Activated T-cell treated with anti-CD3 and anti-CD28 coated beads, Interleukin-2, amount 50 U/mL, for 4 hours (primary cell): ENCODE measurements at regions not wholly inside any gene's neighbourhood (a gene's known extent, or its start where the extent isn't known, plus 50 kb on each side); places are given as distances from the start of the nearest gene placed in this dataset.

Experiments
- ATAC-seq, 2 donors: fragments of 200-7000 bp; cut with Tn5 transposase; one replicate each; pipeline ENCODE4 v1.10.0; 2021
- DNase-seq: peaks from one replicate; pipeline ENCODE4 v3.0.0-alpha.2; 2020
- H3K27me3 Mint-ChIP-seq: one replicate; pipeline ENCODE4 v1.8.0; 2021; ENCODE audit warnings: low read depth, mixed read lengths
- H3K36me3 Mint-ChIP-seq: one replicate; pipeline ENCODE4 v1.8.0; 2022; ENCODE audit warnings: mixed read lengths; ENCODE audit not compliant: insufficient read depth
- H3K4me1 Mint-ChIP-seq: one replicate; pipeline ENCODE4 v1.8.0; 2021; ENCODE audit warnings: low read depth, mixed read lengths
- H3K4me3 Mint-ChIP-seq: one replicate; pipeline ENCODE4 v1.8.0; 2021; ENCODE audit warnings: mild to moderate bottlenecking, moderate library complexity, mixed read lengths
- H3K9me3 Mint-ChIP-seq: one replicate; pipeline ENCODE4 v1.8.0; 2021; ENCODE audit warnings: mixed read lengths

DNA sequence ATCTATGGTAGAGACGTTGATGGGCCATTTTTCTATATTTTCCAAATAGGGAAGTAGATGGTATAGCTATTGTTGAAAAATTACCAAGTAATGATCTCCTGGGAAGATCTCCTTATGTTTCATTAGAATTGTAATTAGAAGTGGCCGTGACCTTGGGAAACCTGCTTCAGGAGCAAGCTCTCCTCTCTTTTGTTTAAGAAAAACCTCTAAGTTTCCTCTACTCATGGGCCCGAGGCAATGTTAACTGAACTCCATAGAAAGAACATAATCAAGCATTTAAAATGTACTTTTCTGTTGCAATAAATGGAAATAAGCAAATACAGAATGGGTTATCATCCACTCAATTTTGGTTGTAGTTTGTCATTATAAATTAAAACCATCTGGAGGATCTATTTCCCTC lies 511.2 kb upstream of the MDFIC2 start:
- H3K4me3 Mint-ChIP-seq: no peak overlapping the region
- H3K9me3 Mint-ChIP-seq: no peaks in the 10 kb centered on the region
- H3K4me1 Mint-ChIP-seq: no peaks in the 10 kb centered on the region
- H3K36me3 Mint-ChIP-seq: no peaks in the 10 kb centered on the region
- H3K27me3 Mint-ChIP-seq: peaks cover 3% of the 10 kb centered on the region
- DNase-seq (no peak), ATAC-seq (no peak)

DNA sequence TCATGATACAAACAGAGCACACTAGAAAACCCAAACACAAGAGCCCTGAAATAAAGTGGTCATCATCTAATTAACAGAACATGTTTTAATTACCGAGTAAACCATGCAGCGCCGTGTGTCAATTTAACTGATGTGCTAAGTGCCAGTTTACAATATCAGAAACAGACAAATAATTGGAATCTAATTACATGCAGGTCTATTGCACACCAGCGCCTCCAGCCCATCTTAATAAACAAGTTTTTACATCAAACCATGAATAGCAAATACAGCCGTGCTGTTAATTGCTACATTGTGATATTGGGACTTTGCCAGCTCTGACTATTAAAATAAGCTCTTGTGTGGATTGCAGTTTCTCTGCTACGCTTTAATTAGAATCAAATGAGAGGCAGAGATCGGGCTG lies 510.2 kb upstream of the MDFIC2 start:
- no peak for DNase-seq
- no peak overlapping the region for H3K4me3 Mint-ChIP-seq
- ATAC-seq: no peak
- no peaks in the 10 kb centered on the region for H3K9me3 Mint-ChIP-seq
- H3K27me3 Mint-ChIP-seq: peaks cover 3% of the 10 kb centered on the region
- no peaks in the 10 kb centered on the region for H3K36me3 Mint-ChIP-seq
- H3K4me1 Mint-ChIP-seq: no peaks in the 10 kb centered on the region

DNA sequence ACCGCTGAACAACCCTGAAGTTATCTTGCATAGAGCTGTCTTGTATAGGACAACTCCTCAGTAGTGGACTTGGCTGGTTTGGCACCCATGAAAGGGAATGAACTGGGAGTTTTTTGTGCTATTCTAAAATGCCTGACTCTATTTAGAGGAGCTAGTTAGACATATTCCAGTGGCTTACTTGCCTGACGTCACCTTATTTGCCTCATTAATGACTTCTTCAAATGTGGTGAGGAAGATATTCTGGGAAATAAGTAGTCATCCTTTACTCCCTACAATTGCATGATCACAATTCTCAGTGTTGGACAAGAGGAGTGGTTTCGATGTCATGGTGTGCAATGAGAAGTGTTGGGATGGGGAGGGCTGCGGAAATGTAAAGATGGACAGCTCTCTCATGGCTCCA lies 509.2 kb upstream of the MDFIC2 start:
- Mint-ChIP-seq H3K9me3 (peaks cover 8% of the 10 kb centered on the region), H3K4me3 (no peak overlapping the region), H3K36me3 (no peaks in the 10 kb centered on the region), H3K27me3 (peaks cover 4% of the 10 kb centered on the region), H3K4me1 (no peaks in the 10 kb centered on the region)
- DNase-seq (no peak), ATAC-seq (no peak)

DNA sequence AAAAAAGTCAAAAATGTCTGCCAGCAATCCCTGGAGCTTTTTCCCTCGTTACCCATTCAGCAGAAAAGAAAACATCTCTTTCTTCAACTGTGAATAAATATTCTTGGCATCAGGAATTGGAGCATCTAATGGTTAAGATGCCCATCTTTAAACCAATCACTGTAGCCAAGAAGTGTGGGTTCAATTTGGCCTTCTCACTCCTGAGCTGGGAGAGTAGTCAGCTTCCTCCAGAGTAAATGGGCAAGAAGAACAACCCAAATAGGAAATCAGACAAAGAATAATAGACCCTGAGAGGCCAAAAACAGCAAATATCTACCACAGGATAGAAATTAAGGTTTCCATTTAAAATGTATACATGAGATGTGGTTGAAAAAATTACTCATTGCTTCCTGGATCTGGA lies 508.0 kb upstream of the MDFIC2 start:
- H3K4me3 Mint-ChIP-seq: no peak overlapping the region
- DNase-seq (no peak), ATAC-seq (no peak)
- peaks cover 3% of the 10 kb centered on the region for H3K27me3 Mint-ChIP-seq
- no peaks in the 10 kb centered on the region for H3K4me1 Mint-ChIP-seq
- H3K36me3 Mint-ChIP-seq: no peaks in the 10 kb centered on the region
- H3K9me3 Mint-ChIP-seq: peaks cover 11% of the 10 kb centered on the region

- Mint-ChIP-seq H3K27me3 (peaks cover 4% of the 10 kb centered on the region), H3K4me1 (no peaks in the 10 kb centered on the region), H3K9me3 (peaks cover 11% of the 10 kb centered on the region), H3K4me3 (no peak overlapping the region), H3K36me3 (no peaks in the 10 kb centered on the region)
- DNase-seq: no peak
- ATAC-seq: no peak
These were observed 505.7 kb upstream of the MDFIC2 start for GRCh38 chr3:70818145-70818544.

GRCh38 chr3:70816346-70816745 lies 503.9 kb upstream of the MDFIC2 start:
- DNase-seq (no peak), ATAC-seq (no peak)
- Mint-ChIP-seq H3K27me3 (peaks cover 6% of the 10 kb centered on the region), H3K36me3 (no peaks in the 10 kb centered on the region), H3K4me3 (no peak overlapping the region), H3K9me3 (peaks cover 11% of the 10 kb centered on the region), H3K4me1 (no peaks in the 10 kb centered on the region)

GRCh38 chr3:70815817-70816216 lies 503.4 kb upstream of the MDFIC2 start:
- H3K9me3 Mint-ChIP-seq: peaks cover 11% of the 10 kb centered on the region
- H3K4me3 Mint-ChIP-seq: no peak overlapping the region
- peaks cover 6% of the 10 kb centered on the region for H3K27me3 Mint-ChIP-seq
- ATAC-seq (no peak), DNase-seq (no peak)
- H3K36me3 Mint-ChIP-seq: no peaks in the 10 kb centered on the region
- no peaks in the 10 kb centered on the region for H3K4me1 Mint-ChIP-seq

- peaks cover 6% of the 10 kb centered on the region for H3K27me3 Mint-ChIP-seq
- no peak overlapping the region for H3K4me3 Mint-ChIP-seq
- DNase-seq: no peak
- H3K36me3 Mint-ChIP-seq: no peaks in the 10 kb centered on the region
- peaks cover 11% of the 10 kb centered on the region for H3K9me3 Mint-ChIP-seq
- H3K4me1 Mint-ChIP-seq: no peaks in the 10 kb centered on the region
- no peak for ATAC-seq
These were observed 500.9 kb upstream of the MDFIC2 start for GRCh38 chr3:70813311-70813710.

DNA sequence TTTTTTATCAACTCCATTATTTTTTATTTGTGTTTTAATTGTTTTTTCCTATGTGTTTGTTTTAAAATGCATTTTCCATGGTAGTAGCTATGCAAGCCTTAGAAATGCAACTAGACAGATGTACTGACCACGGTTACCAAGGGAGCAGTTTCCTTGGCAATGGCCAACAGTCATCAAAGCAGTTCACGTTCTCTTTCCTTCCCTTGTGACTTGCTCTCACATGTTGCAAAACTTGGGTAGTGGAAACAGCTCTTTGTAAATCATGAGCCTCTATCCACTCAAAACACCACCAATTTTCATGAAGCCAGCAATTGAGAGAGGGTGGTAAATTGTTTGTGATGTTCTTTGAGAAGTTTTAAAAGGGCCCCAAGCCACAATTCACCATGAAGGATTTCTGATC lies 499.4 kb upstream of the MDFIC2 start:
- H3K27me3 Mint-ChIP-seq: peaks cover 10% of the 10 kb centered on the region
- H3K4me1 Mint-ChIP-seq: no peaks in the 10 kb centered on the region
- H3K9me3 Mint-ChIP-seq: peaks cover 6% of the 10 kb centered on the region
- ATAC-seq (no peak), DNase-seq (no peak)
- H3K4me3 Mint-ChIP-seq: no peak overlapping the region
- no peaks in the 10 kb centered on the region for H3K36me3 Mint-ChIP-seq

- no peaks in the 10 kb centered on the region for H3K4me1 Mint-ChIP-seq
- no peak for DNase-seq
- H3K9me3 Mint-ChIP-seq: no peaks in the 10 kb centered on the region
- H3K36me3 Mint-ChIP-seq: no peaks in the 10 kb centered on the region
- no peak overlapping the region for H3K4me3 Mint-ChIP-seq
- H3K27me3 Mint-ChIP-seq: peaks cover 8% of the 10 kb centered on the region
- ATAC-seq: no peak
These were observed 496.4 kb upstream of the MDFIC2 start for GRCh38 chr3:70808881-70809280.

DNA sequence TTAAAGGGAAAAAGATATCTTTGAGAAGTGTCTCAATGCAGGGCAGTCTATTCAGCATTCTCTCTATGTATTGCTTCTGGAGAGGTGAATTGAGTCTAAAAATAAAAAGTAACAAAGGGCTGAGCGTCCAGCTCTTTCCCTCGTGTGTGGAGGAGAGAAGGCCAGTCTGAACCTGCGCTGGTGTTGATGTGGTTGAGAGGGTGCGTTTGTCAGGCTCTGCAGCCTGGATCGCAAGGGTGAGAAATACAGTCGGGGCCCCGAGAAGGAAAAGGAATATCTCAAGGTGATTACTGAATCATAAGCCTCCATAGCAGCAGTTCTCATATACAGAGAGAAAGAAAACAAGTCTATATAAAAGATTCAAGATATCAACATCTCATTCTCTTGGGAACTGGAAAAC lies 494.1 kb upstream of the MDFIC2 start:
- Mint-ChIP-seq H3K27me3 (peaks cover 10% of the 10 kb centered on the region), H3K9me3 (no peaks in the 10 kb centered on the region), H3K4me1 (no peaks in the 10 kb centered on the region), H3K4me3 (no peak overlapping the region), H3K36me3 (no peaks in the 10 kb centered on the region)
- DNase-seq (no peak), ATAC-seq (no peak)

DNA sequence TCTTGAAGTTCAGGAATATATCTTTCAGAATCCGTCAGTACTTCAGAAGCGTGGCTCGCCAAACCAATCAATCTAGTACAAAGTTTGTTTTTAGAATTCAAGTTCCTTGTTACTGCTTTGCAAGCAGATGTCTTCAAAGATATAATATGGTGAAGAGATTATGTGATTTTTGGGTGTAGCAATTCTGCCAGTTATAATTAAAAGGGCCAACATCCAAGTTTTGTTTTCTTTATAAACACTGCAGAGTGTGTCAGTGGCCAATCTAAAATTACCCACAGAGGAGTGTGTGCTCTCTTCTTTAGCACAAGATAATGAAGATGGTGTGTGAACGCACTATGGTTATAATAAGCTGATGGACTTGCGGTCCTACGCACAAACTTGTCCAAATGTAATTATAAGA lies 493.6 kb upstream of the MDFIC2 start:
- no peak for ATAC-seq

GRCh38 chr3:70805061-70805889 lies 492.8 kb upstream of the MDFIC2 start:
- no peaks in the 10 kb centered on the region for H3K9me3 Mint-ChIP-seq
- no peaks in the 10 kb centered on the region for H3K4me1 Mint-ChIP-seq
- DNase-seq (no peak), ATAC-seq (no peak)
- no peaks in the 10 kb centered on the region for H3K36me3 Mint-ChIP-seq
- H3K4me3 Mint-ChIP-seq: no peak overlapping the region
- peaks cover 10% of the 10 kb centered on the region for H3K27me3 Mint-ChIP-seq

More for the DNA sequence above, 493.6 kb upstream of the MDFIC2 start:
- no peak for DNase-seq
- Mint-ChIP-seq H3K4me3 (no peak overlapping the region), H3K36me3 (no peaks in the 10 kb centered on the region), H3K9me3 (no peaks in the 10 kb centered on the region), H3K27me3 (peaks cover 10% of the 10 kb centered on the region), H3K4me1 (no peaks in the 10 kb centered on the region)

GRCh38 chr3:70803891-70804290 lies 491.5 kb upstream of the MDFIC2 start:
- Mint-ChIP-seq H3K4me1 (no peaks in the 10 kb centered on the region), H3K9me3 (peaks cover 4% of the 10 kb centered on the region), H3K36me3 (no peaks in the 10 kb centered on the region), H3K4me3 (no peak overlapping the region), H3K27me3 (peaks cover 15% of the 10 kb centered on the region)
- ATAC-seq (no peak), DNase-seq (no peak)

DNA sequence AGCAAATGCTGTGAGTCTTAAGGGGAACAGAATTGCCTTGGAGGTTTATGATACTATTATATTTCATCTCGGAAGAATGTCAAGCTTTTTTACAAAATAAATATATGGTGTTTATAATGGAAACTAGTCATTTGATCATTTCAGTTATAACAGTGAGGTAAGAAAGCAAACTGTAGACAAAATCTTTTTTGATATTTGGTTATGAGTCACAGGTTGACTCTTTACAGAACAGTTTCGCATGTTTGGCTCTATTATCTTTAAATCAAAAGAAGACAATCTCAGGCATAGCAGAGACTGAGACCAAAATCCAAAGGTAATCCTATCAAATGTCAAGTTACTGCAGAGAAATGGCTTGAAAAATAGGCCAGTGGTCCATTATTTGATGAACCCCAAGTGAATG lies 490.9 kb upstream of the MDFIC2 start:
- H3K36me3 Mint-ChIP-seq: no peaks in the 10 kb centered on the region
- peaks cover 15% of the 10 kb centered on the region for H3K27me3 Mint-ChIP-seq

More for the DNA sequence above, 490.9 kb upstream of the MDFIC2 start:
- no peak for ATAC-seq
- Mint-ChIP-seq H3K4me1 (no peaks in the 10 kb centered on the region), H3K9me3 (peaks cover 4% of the 10 kb centered on the region), H3K4me3 (no peak overlapping the region)
- no peak for DNase-seq
